ENCODE measurements at regions not wholly inside any gene's neighbourhood (a gene's known extent, or its start where the extent isn't known, plus 50 kb on each side); places are given as distances from the start of the nearest gene placed in this dataset.

- Histone ChIP-seq H3K4me3 (ENCODE audit: low read length in 2 of 2) (no peak overlapping the region), H3K9ac (ENCODE audit: low read depth, low read length, poor library complexity) (no peak overlapping the region), H3K18ac (ENCODE audit: low read length) (no peak overlapping the region), H3K27ac (replicated peaks; ENCODE audit: low read length) (no peak overlapping the region), H3K9me3 (replicated peaks in 1 of 2; ENCODE audit: control insufficient read depth in 2 of 2, insufficient read depth in 1 of 2, low read depth in 1 of 2, low read length in 2 of 2) (no peaks in the 10 kb centered on the region), H2AFZ (ENCODE audit: low read length) (no peak overlapping the region), H2BK15ac (ENCODE audit: low read length) (no peak overlapping the region), H4K91ac (ENCODE audit: low read depth, low read length, poor library complexity) (no peak overlapping the region), H4K8ac (ENCODE audit: low read depth, low read length) (no peak overlapping the region), H2BK120ac (ENCODE audit: low read depth, low read length) (no peak overlapping the region), H2BK5ac (ENCODE audit: low read length) (no peak overlapping the region), H3K79me1 (ENCODE audit: low read depth, low read length) (no peaks in the 10 kb centered on the region), H3K4ac (ENCODE audit: low read length) (no peak overlapping the region), H2BK12ac (ENCODE audit: low read length) (no peak overlapping the region), H3K27me3 (ENCODE audit: control insufficient read depth in 3 of 3, insufficient read depth in 3 of 3, low read depth in 1 of 3, low read length in 3 of 3) (no peaks in the 10 kb centered on the region), H3K4me2 (ENCODE audit: insufficient read depth, low read length, poor library complexity, severe bottlenecking) (no peak overlapping the region), H3K36me3 (replicated peaks in 1 of 2; ENCODE audit: control insufficient read depth in 2 of 2, insufficient read depth in 2 of 2, low read length in 2 of 2) (no peaks in the 10 kb centered on the region), H3K4me1 (ENCODE audit: control insufficient read depth in 2 of 2, insufficient read depth in 1 of 2, low read depth in 1 of 2, low read length in 2 of 2) (peaks cover 0 to 7% of the 10 kb centered on the region in 2 donors), H3K14ac (ENCODE audit: low read length) (no peak overlapping the region), H3K23ac (ENCODE audit: low read depth, low read length, poor library complexity) (no peak overlapping the region), H2AK5ac (ENCODE audit: low read depth, low read length) (no peak overlapping the region)
- WGBS, 2 donors (ENCODE audit: extremely low coverage in 2 of 2, insufficient read length in 2 of 2, insufficient replicate concordance in 1 of 2), result no CpG with 5 or more reads among the region's 1 CpG
- DNase-seq (ENCODE audit: low spot score), result no peak
Measured at GRCh38 chr2:177314722-177315264, 50.3 kb upstream of the NFE2L2 start.

DNA sequence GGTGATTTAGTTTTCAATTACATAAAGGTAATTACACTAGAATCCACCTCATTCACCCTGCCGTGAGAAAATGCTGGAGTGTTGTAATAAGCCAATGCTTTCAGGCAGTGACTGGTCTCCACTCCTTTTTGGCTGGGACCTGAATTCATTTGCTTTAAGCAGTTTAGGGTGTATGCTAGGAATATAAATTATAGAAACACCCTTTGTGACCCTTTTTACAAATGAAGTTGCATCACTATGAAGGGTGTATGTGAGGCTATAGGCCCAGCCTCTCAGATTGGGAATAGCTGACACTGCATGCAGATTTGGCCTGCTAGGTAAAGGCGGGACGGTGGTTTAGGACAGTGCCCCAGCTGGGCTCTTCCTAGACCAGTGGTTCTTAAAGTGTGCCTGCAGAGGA is 50.8 kb upstream of the NFE2L2 start:
- no peak for DNase-seq (ENCODE audit: low spot score)
- Histone ChIP-seq H3K4me1 (ENCODE audit: control insufficient read depth in 2 of 2, insufficient read depth in 1 of 2, low read depth in 1 of 2, low read length in 2 of 2) (peaks cover 0 to 7% of the 10 kb centered on the region in 2 donors), H3K23ac (ENCODE audit: low read depth, low read length, poor library complexity) (no peak overlapping the region), H2BK5ac (ENCODE audit: low read length) (no peak overlapping the region), H3K27ac (replicated peaks; ENCODE audit: low read length) (no peak overlapping the region), H3K4me2 (ENCODE audit: insufficient read depth, low read length, poor library complexity, severe bottlenecking) (no peak overlapping the region), H3K36me3 (replicated peaks in 1 of 2; ENCODE audit: control insufficient read depth in 2 of 2, insufficient read depth in 2 of 2, low read length in 2 of 2) (no peaks in the 10 kb centered on the region), H2BK12ac (ENCODE audit: low read length) (no peak overlapping the region), H3K9ac (ENCODE audit: low read depth, low read length, poor library complexity) (no peak overlapping the region), H3K18ac (ENCODE audit: low read length) (no peak overlapping the region), H3K79me1 (ENCODE audit: low read depth, low read length) (no peaks in the 10 kb centered on the region), H2AFZ (ENCODE audit: low read length) (no peak overlapping the region), H2AK5ac (ENCODE audit: low read depth, low read length) (no peak overlapping the region), H3K4ac (ENCODE audit: low read length) (no peak overlapping the region), H2BK15ac (ENCODE audit: low read length) (no peak overlapping the region), H4K91ac (ENCODE audit: low read depth, low read length, poor library complexity) (no peak overlapping the region), H3K27me3 (ENCODE audit: control insufficient read depth in 3 of 3, insufficient read depth in 3 of 3, low read depth in 1 of 3, low read length in 3 of 3) (no peaks in the 10 kb centered on the region), H3K14ac (ENCODE audit: low read length) (no peak overlapping the region), H4K8ac (ENCODE audit: low read depth, low read length) (no peak overlapping the region), H3K9me3 (replicated peaks in 1 of 2; ENCODE audit: control insufficient read depth in 2 of 2, insufficient read depth in 1 of 2, low read depth in 1 of 2, low read length in 2 of 2) (no peaks in the 10 kb centered on the region), H2BK120ac (ENCODE audit: low read depth, low read length) (no peak overlapping the region), H3K4me3 (ENCODE audit: low read length in 2 of 2) (no peak overlapping the region)
- WGBS, 2 donors (ENCODE audit: extremely low coverage in 2 of 2, insufficient read length in 2 of 2, insufficient replicate concordance in 1 of 2), result no CpG with 5 or more reads among the region's 3 CpGs

DNA sequence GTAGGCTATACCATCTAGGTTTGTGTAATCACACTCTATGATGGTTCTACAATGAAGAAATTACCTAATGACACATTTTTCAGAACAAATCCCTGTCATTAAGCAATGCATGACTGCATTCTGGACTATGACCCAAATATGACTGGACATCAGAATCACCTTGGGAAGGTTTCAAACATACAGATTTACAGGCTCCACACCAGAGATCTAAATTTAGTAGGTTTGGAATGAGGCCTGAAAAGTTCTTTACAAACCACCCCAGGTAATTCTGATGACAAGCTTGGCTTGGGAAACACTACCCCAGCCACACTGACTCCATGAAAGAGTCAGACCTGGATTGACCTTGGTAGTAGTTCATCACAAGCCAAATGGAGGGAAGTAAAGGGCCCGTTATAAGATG is 52.2 kb upstream of the NFE2L2 start:
- WGBS, 2 donors (ENCODE audit: extremely low coverage in 2 of 2, insufficient read length in 2 of 2, insufficient replicate concordance in 1 of 2), result no CpG with 5 or more reads among the region's 1 CpG

GRCh38 chr2:177317443-177317842 is 52.9 kb upstream of the NFE2L2 start:
- no peak overlapping the region for H2AK5ac ChIP-seq (ENCODE audit: low read depth, low read length)
- H3K27me3 ChIP-seq (ENCODE audit: control insufficient read depth in 3 of 3, insufficient read depth in 3 of 3, low read depth in 1 of 3, low read length in 3 of 3), result no peaks in the 10 kb centered on the region
- H3K9me3 ChIP-seq (replicated peaks in 1 of 2; ENCODE audit: control insufficient read depth in 2 of 2, insufficient read depth in 1 of 2, low read depth in 1 of 2, low read length in 2 of 2), result no peaks in the 10 kb centered on the region
- H3K36me3 ChIP-seq (replicated peaks in 1 of 2; ENCODE audit: control insufficient read depth in 2 of 2, insufficient read depth in 2 of 2, low read length in 2 of 2), result peaks cover 3 to 12% of the 10 kb centered on the region in 2 donors
- H2BK5ac ChIP-seq (ENCODE audit: low read length), result no peak overlapping the region
- H3K27ac ChIP-seq (replicated peaks; ENCODE audit: low read length), result no peak overlapping the region
- no peak overlapping the region for H3K4me2 ChIP-seq (ENCODE audit: insufficient read depth, low read length, poor library complexity, severe bottlenecking)
- H3K79me1 ChIP-seq (ENCODE audit: low read depth, low read length), result no peaks in the 10 kb centered on the region
- H2BK120ac ChIP-seq (ENCODE audit: low read depth, low read length), result no peak overlapping the region
- no peak overlapping the region for H3K4ac ChIP-seq (ENCODE audit: low read length)
- no peak overlapping the region for H3K18ac ChIP-seq (ENCODE audit: low read length)
- no peak overlapping the region for H3K23ac ChIP-seq (ENCODE audit: low read depth, low read length, poor library complexity)
- no peak overlapping the region for H3K9ac ChIP-seq (ENCODE audit: low read depth, low read length, poor library complexity)
- H4K8ac ChIP-seq (ENCODE audit: low read depth, low read length), result no peak overlapping the region
- H4K91ac ChIP-seq (ENCODE audit: low read depth, low read length, poor library complexity), result no peak overlapping the region
- no peak overlapping the region for H3K14ac ChIP-seq (ENCODE audit: low read length)
- H3K4me3 ChIP-seq (ENCODE audit: low read length in 2 of 2), result no peak overlapping the region
- DNase-seq (ENCODE audit: low spot score), result no peak
- no peak overlapping the region for H2BK15ac ChIP-seq (ENCODE audit: low read length)
- no peak overlapping the region for H2BK12ac ChIP-seq (ENCODE audit: low read length)
- H3K4me1 ChIP-seq (ENCODE audit: control insufficient read depth in 2 of 2, insufficient read depth in 1 of 2, low read depth in 1 of 2, low read length in 2 of 2), result peaks cover 0 to 7% of the 10 kb centered on the region in 2 donors
- no peak overlapping the region for H2AFZ ChIP-seq (ENCODE audit: low read length)

More for the DNA sequence above, 52.2 kb upstream of the NFE2L2 start:
- Histone ChIP-seq H3K9me3 (replicated peaks in 1 of 2; ENCODE audit: control insufficient read depth in 2 of 2, insufficient read depth in 1 of 2, low read depth in 1 of 2, low read length in 2 of 2) (no peaks in the 10 kb centered on the region), H3K27ac (replicated peaks; ENCODE audit: low read length) (no peak overlapping the region), H2BK12ac (ENCODE audit: low read length) (no peak overlapping the region), H4K8ac (ENCODE audit: low read depth, low read length) (no peak overlapping the region), H3K18ac (ENCODE audit: low read length) (no peak overlapping the region), H3K4me1 (ENCODE audit: control insufficient read depth in 2 of 2, insufficient read depth in 1 of 2, low read depth in 1 of 2, low read length in 2 of 2) (peaks cover 0 to 7% of the 10 kb centered on the region in 2 donors), H3K4me3 (ENCODE audit: low read length in 2 of 2) (no peak overlapping the region), H3K14ac (ENCODE audit: low read length) (no peak overlapping the region), H3K4me2 (ENCODE audit: insufficient read depth, low read length, poor library complexity, severe bottlenecking) (no peak overlapping the region), H2AK5ac (ENCODE audit: low read depth, low read length) (no peak overlapping the region), H2BK5ac (ENCODE audit: low read length) (no peak overlapping the region), H3K27me3 (ENCODE audit: control insufficient read depth in 3 of 3, insufficient read depth in 3 of 3, low read depth in 1 of 3, low read length in 3 of 3) (no peaks in the 10 kb centered on the region), H3K4ac (ENCODE audit: low read length) (no peak overlapping the region), H3K79me1 (ENCODE audit: low read depth, low read length) (no peaks in the 10 kb centered on the region), H2AFZ (ENCODE audit: low read length) (no peak overlapping the region), H3K9ac (ENCODE audit: low read depth, low read length, poor library complexity) (no peak overlapping the region), H3K23ac (ENCODE audit: low read depth, low read length, poor library complexity) (no peak overlapping the region), H4K91ac (ENCODE audit: low read depth, low read length, poor library complexity) (no peak overlapping the region), H2BK120ac (ENCODE audit: low read depth, low read length) (no peak overlapping the region), H3K36me3 (replicated peaks in 1 of 2; ENCODE audit: control insufficient read depth in 2 of 2, insufficient read depth in 2 of 2, low read length in 2 of 2) (peaks cover 0 to 7% of the 10 kb centered on the region in 2 donors), H2BK15ac (ENCODE audit: low read length) (no peak overlapping the region)
- DNase-seq (ENCODE audit: low spot score), result no peak
